ENCODE measurements at regions not wholly inside any gene's neighbourhood (a gene's known extent, or its start where the extent isn't known, plus 50 kb on each side); places are given as distances from the start of the nearest gene placed in this dataset.

DNA sequence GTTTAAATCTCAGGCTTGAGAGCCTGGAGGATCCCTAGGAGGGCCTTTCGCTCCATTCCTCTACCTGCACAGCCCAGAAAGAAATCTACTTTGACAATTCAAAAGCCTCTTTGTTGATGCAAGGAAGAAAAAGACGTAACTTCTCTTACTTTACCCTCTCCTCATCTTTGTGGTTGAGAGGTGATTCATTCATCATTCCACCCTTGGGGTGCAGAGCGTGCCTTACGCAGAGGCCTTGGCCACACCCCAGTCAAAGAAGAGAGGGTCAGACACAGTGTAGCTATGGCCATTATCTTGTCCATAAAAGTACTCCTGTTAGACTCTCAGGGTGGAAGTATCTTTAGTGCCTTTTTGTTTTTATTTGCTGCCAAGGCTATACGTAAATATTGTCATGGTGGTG lies 184.0 kb downstream of the IRS2 start:
- no peak overlapping the region for H3K18ac ChIP-seq (ENCODE audit: low read length)
- H2AFZ ChIP-seq (ENCODE audit: low read length) = no peak overlapping the region
- H4K8ac ChIP-seq (ENCODE audit: low read depth, low read length) = no peak overlapping the region
- no peak overlapping the region for H3K23ac ChIP-seq (ENCODE audit: low read depth, low read length, poor library complexity)
- H3K27ac ChIP-seq (replicated peaks; ENCODE audit: low read length) = no peak overlapping the region
- no peak overlapping the region for H2BK12ac ChIP-seq (ENCODE audit: low read length)
- no peak overlapping the region for H3K9ac ChIP-seq (ENCODE audit: low read depth, low read length, poor library complexity)
- H3K4me1 ChIP-seq (ENCODE audit: control insufficient read depth in 2 of 2, insufficient read depth in 1 of 2, low read depth in 1 of 2, low read length in 2 of 2) = no peaks in the 10 kb centered on the region
- H3K4ac ChIP-seq (ENCODE audit: low read length) = no peak overlapping the region
- H3K14ac ChIP-seq (ENCODE audit: low read length) = no peak overlapping the region
- H4K91ac ChIP-seq (ENCODE audit: low read depth, low read length, poor library complexity) = no peak overlapping the region
- no peak overlapping the region for H3K4me2 ChIP-seq (ENCODE audit: insufficient read depth, low read length, poor library complexity, severe bottlenecking)
- no peaks in the 10 kb centered on the region for H3K9me3 ChIP-seq (replicated peaks in 1 of 2; ENCODE audit: control insufficient read depth in 2 of 2, insufficient read depth in 1 of 2, low read depth in 1 of 2, low read length in 2 of 2)
- DNase-seq (ENCODE audit: low spot score) = no peak
- H2AK5ac ChIP-seq (ENCODE audit: low read depth, low read length) = no peak overlapping the region
- H3K79me1 ChIP-seq (ENCODE audit: low read depth, low read length) = no peaks in the 10 kb centered on the region
- no peaks in the 10 kb centered on the region for H3K27me3 ChIP-seq (ENCODE audit: control insufficient read depth in 3 of 3, insufficient read depth in 3 of 3, low read depth in 1 of 3, low read length in 3 of 3)
- no peak overlapping the region for H3K4me3 ChIP-seq (ENCODE audit: low read length in 2 of 2)
- no peaks in the 10 kb centered on the region for H3K36me3 ChIP-seq (replicated peaks in 1 of 2; ENCODE audit: control insufficient read depth in 2 of 2, insufficient read depth in 2 of 2, low read length in 2 of 2)
- WGBS, 2 donors (ENCODE audit: extremely low coverage in 2 of 2, insufficient read length in 2 of 2, insufficient replicate concordance in 1 of 2) = no CpG with 5 or more reads among the region's 5 CpGs
- no peak overlapping the region for H2BK120ac ChIP-seq (ENCODE audit: low read depth, low read length)
- H2BK15ac ChIP-seq (ENCODE audit: low read length) = no peak overlapping the region
- no peak overlapping the region for H2BK5ac ChIP-seq (ENCODE audit: low read length)

DNA sequence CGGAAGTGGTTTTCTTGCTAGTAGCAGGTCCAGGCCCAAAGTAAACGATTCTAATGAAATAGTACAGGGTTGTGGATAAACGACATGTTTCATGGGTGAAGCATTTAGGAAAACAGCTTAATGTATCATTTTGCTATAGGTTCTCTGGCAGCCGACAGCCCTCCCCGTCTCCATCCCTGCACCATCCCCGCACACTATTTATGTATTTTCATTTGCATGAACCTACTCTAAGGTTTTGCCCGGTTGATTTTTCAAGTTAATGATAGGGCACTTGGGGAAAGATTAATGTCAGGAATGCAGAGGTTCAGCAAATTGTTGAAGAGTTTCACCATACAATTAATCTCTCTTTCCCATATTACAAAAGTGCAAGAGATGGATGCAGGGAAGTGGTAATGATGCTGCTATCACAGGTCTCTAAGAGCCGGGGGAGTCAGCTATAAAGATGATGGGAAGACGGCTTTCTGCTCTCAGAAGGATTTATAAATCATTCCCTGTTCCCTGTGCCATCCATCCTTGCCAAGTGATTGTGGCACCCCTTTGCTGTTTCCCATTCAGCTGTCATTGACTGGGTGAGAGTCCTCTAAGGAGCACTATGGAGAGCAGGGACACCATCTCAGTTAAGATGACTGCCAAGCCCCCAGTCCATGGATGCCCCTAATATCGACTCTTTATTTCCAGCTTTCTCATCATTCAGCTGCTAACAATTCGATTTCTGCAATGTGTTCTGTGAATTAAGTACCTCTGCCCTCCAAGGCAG lies 186.3 kb downstream of the IRS2 start:
- Histone ChIP-seq H2AFZ (ENCODE audit: low read length) (no peak overlapping the region), H2BK5ac (ENCODE audit: low read length) (no peak overlapping the region), H3K27me3 (ENCODE audit: control insufficient read depth in 3 of 3, insufficient read depth in 3 of 3, low read depth in 1 of 3, low read length in 3 of 3) (no peaks in the 10 kb centered on the region), H4K91ac (ENCODE audit: low read depth, low read length, poor library complexity) (no peak overlapping the region), H3K4me1 (ENCODE audit: control insufficient read depth in 2 of 2, insufficient read depth in 1 of 2, low read depth in 1 of 2, low read length in 2 of 2) (no peaks in the 10 kb centered on the region), H3K4me3 (ENCODE audit: low read length in 2 of 2) (no peak overlapping the region), H3K23ac (ENCODE audit: low read depth, low read length, poor library complexity) (no peak overlapping the region), H2BK15ac (ENCODE audit: low read length) (no peak overlapping the region), H3K9ac (ENCODE audit: low read depth, low read length, poor library complexity) (no peak overlapping the region), H3K9me3 (replicated peaks in 1 of 2; ENCODE audit: control insufficient read depth in 2 of 2, insufficient read depth in 1 of 2, low read depth in 1 of 2, low read length in 2 of 2) (no peaks in the 10 kb centered on the region), H2BK120ac (ENCODE audit: low read depth, low read length) (no peak overlapping the region), H3K36me3 (replicated peaks in 1 of 2; ENCODE audit: control insufficient read depth in 2 of 2, insufficient read depth in 2 of 2, low read length in 2 of 2) (no peaks in the 10 kb centered on the region), H3K4me2 (ENCODE audit: insufficient read depth, low read length, poor library complexity, severe bottlenecking) (no peak overlapping the region), H3K18ac (ENCODE audit: low read length) (no peak overlapping the region), H4K8ac (ENCODE audit: low read depth, low read length) (no peak overlapping the region), H3K14ac (ENCODE audit: low read length) (no peak overlapping the region), H3K79me1 (ENCODE audit: low read depth, low read length) (no peaks in the 10 kb centered on the region), H3K4ac (ENCODE audit: low read length) (no peak overlapping the region), H2AK5ac (ENCODE audit: low read depth, low read length) (no peak overlapping the region), H2BK12ac (ENCODE audit: low read length) (no peak overlapping the region), H3K27ac (replicated peaks; ENCODE audit: low read length) (no peak overlapping the region)
- DNase-seq (ENCODE audit: low spot score) = no peak
- no CpG with 5 or more reads among the region's 11 CpGs for WGBS, 2 donors (ENCODE audit: extremely low coverage in 2 of 2, insufficient read length in 2 of 2, insufficient replicate concordance in 1 of 2)

- Histone ChIP-seq H3K4me2 (ENCODE audit: insufficient read depth, low read length, poor library complexity, severe bottlenecking) (no peak overlapping the region), H3K9ac (ENCODE audit: low read depth, low read length, poor library complexity) (no peak overlapping the region), H2BK12ac (ENCODE audit: low read length) (no peak overlapping the region), H3K23ac (ENCODE audit: low read depth, low read length, poor library complexity) (no peak overlapping the region), H3K4ac (ENCODE audit: low read length) (no peak overlapping the region), H3K27ac (replicated peaks; ENCODE audit: low read length) (no peak overlapping the region), H2BK120ac (ENCODE audit: low read depth, low read length) (no peak overlapping the region), H3K4me3 (ENCODE audit: low read length in 2 of 2) (no peak overlapping the region), H3K4me1 (ENCODE audit: control insufficient read depth in 2 of 2, insufficient read depth in 1 of 2, low read depth in 1 of 2, low read length in 2 of 2) (no peaks in the 10 kb centered on the region), H4K8ac (ENCODE audit: low read depth, low read length) (no peak overlapping the region), H3K36me3 (replicated peaks in 1 of 2; ENCODE audit: control insufficient read depth in 2 of 2, insufficient read depth in 2 of 2, low read length in 2 of 2) (no peaks in the 10 kb centered on the region), H2BK5ac (ENCODE audit: low read length) (no peak overlapping the region), H4K91ac (ENCODE audit: low read depth, low read length, poor library complexity) (no peak overlapping the region), H2AFZ (ENCODE audit: low read length) (no peak overlapping the region), H2AK5ac (ENCODE audit: low read depth, low read length) (no peak overlapping the region), H3K14ac (ENCODE audit: low read length) (no peak overlapping the region), H2BK15ac (ENCODE audit: low read length) (no peak overlapping the region), H3K18ac (ENCODE audit: low read length) (no peak overlapping the region), H3K9me3 (replicated peaks in 1 of 2; ENCODE audit: control insufficient read depth in 2 of 2, insufficient read depth in 1 of 2, low read depth in 1 of 2, low read length in 2 of 2) (no peaks in the 10 kb centered on the region), H3K79me1 (ENCODE audit: low read depth, low read length) (no peaks in the 10 kb centered on the region), H3K27me3 (ENCODE audit: control insufficient read depth in 3 of 3, insufficient read depth in 3 of 3, low read depth in 1 of 3, low read length in 3 of 3) (no peaks in the 10 kb centered on the region)
- DNase-seq (ENCODE audit: low spot score) = no peak
- WGBS, 2 donors (ENCODE audit: extremely low coverage in 2 of 2, insufficient read length in 2 of 2, insufficient replicate concordance in 1 of 2) = no CpG with 5 or more reads among the region's 2 CpGs
Observed at GRCh38 chr13:109595471-109595870, 190.9 kb downstream of the IRS2 start.

GRCh38 chr13:109593230-109593629 lies 193.2 kb downstream of the IRS2 start:
- Histone ChIP-seq H2BK15ac (ENCODE audit: low read length) (no peak overlapping the region), H2BK12ac (ENCODE audit: low read length) (no peak overlapping the region), H3K36me3 (replicated peaks in 1 of 2; ENCODE audit: control insufficient read depth in 2 of 2, insufficient read depth in 2 of 2, low read length in 2 of 2) (no peaks in the 10 kb centered on the region), H3K4me3 (ENCODE audit: low read length in 2 of 2) (no peak overlapping the region), H4K91ac (ENCODE audit: low read depth, low read length, poor library complexity) (no peak overlapping the region), H3K4me1 (ENCODE audit: control insufficient read depth in 2 of 2, insufficient read depth in 1 of 2, low read depth in 1 of 2, low read length in 2 of 2) (no peaks in the 10 kb centered on the region), H3K4me2 (ENCODE audit: insufficient read depth, low read length, poor library complexity, severe bottlenecking) (no peak overlapping the region), H3K14ac (ENCODE audit: low read length) (no peak overlapping the region), H4K8ac (ENCODE audit: low read depth, low read length) (no peak overlapping the region), H2AFZ (ENCODE audit: low read length) (no peak overlapping the region), H2BK120ac (ENCODE audit: low read depth, low read length) (no peak overlapping the region), H3K4ac (ENCODE audit: low read length) (no peak overlapping the region), H2AK5ac (ENCODE audit: low read depth, low read length) (no peak overlapping the region), H3K79me1 (ENCODE audit: low read depth, low read length) (no peaks in the 10 kb centered on the region), H3K18ac (ENCODE audit: low read length) (no peak overlapping the region), H3K23ac (ENCODE audit: low read depth, low read length, poor library complexity) (no peak overlapping the region), H3K9me3 (replicated peaks in 1 of 2; ENCODE audit: control insufficient read depth in 2 of 2, insufficient read depth in 1 of 2, low read depth in 1 of 2, low read length in 2 of 2) (no peaks in the 10 kb centered on the region), H3K27me3 (ENCODE audit: control insufficient read depth in 3 of 3, insufficient read depth in 3 of 3, low read depth in 1 of 3, low read length in 3 of 3) (no peaks in the 10 kb centered on the region), H3K27ac (replicated peaks; ENCODE audit: low read length) (no peak overlapping the region), H3K9ac (ENCODE audit: low read depth, low read length, poor library complexity) (no peak overlapping the region), H2BK5ac (ENCODE audit: low read length) (no peak overlapping the region)
- DNase-seq (ENCODE audit: low spot score) = no peak
- no CpG with 5 or more reads among the region's 3 CpGs for WGBS, 2 donors (ENCODE audit: extremely low coverage in 2 of 2, insufficient read length in 2 of 2, insufficient replicate concordance in 1 of 2)

Data from neuronal stem cell (in vitro differentiated cells).